ENCODE measurements at regions not wholly inside any gene's neighbourhood (a gene's known extent, or its start where the extent isn't known, plus 50 kb on each side); places are given as distances from the start of the nearest gene placed in this dataset.

- H3K36me3 ChIP-seq (ENCODE audit: low read length), result no peaks in the 10 kb centered on the region
- TF ChIP-seq EZH2phosphoT487 (conservative IDR thresholded peaks at IDR 0.05; ENCODE audit: low read length), result no peak
- TF ChIP-seq, protein P1, sequence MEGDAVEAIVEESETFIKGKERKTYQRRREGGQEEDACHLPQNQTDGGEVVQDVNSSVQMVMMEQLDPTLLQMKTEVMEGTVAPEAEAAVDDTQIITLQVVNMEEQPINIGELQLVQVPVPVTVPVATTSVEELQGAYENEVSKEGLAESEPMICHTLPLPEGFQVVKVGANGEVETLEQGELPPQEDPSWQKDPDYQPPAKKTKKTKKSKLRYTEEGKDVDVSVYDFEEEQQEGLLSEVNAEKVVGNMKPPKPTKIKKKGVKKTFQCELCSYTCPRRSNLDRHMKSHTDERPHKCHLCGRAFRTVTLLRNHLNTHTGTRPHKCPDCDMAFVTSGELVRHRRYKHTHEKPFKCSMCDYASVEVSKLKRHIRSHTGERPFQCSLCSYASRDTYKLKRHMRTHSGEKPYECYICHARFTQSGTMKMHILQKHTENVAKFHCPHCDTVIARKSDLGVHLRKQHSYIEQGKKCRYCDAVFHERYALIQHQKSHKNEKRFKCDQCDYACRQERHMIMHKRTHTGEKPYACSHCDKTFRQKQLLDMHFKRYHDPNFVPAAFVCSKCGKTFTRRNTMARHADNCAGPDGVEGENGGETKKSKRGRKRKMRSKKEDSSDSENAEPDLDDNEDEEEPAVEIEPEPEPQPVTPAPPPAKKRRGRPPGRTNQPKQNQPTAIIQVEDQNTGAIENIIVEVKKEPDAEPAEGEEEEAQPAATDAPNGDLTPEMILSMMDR (IDR thresholded peaks at IDR 0.05; ENCODE audit: insufficient read depth, low read length, poor library complexity, severe bottlenecking), result no peak
- no peaks in the 10 kb centered on the region for H3K9me2 ChIP-seq (replicated peaks; ENCODE audit: insufficient read depth, low read length)
- H2AFZ ChIP-seq (ENCODE audit: low read depth, low read length, severe bottlenecking), result no peak overlapping the region
- no peak overlapping the region for H3K4me3 ChIP-seq (ENCODE audit: insufficient read depth, low read length, poor library complexity, severe bottlenecking)
- H3K27me3 ChIP-seq (ENCODE audit: low read length), result no peaks in the 10 kb centered on the region
- no peak overlapping the region for H3K9ac ChIP-seq (ENCODE audit: low read length)
- H3K4me2 ChIP-seq (ENCODE audit: low read depth, low read length, poor library complexity, severe bottlenecking), result no peak overlapping the region
- no peak overlapping the region for H3K27ac ChIP-seq (ENCODE audit: low read depth, low read length)
- no peaks in the 10 kb centered on the region for H3K9me3 ChIP-seq (ENCODE audit: insufficient read depth, low read length)
- no peaks in the 10 kb centered on the region for H3F3A ChIP-seq (ENCODE audit: insufficient read depth)
- no peaks in the 10 kb centered on the region for H3K79me2 ChIP-seq (ENCODE audit: insufficient read depth, low read length)
- no peaks in the 10 kb centered on the region for H4K20me1 ChIP-seq (ENCODE audit: low read depth, low read length)
Measured at GRCh38 chr10:63812501-63812900, 291.3 kb downstream of the REEP3 start.

- Histone ChIP-seq H3F3A (ENCODE audit: insufficient read depth) (no peaks in the 10 kb centered on the region), H3K27ac (ENCODE audit: low read depth, low read length) (no peak overlapping the region), H3K9me3 (ENCODE audit: insufficient read depth, low read length) (no peaks in the 10 kb centered on the region), H3K4me2 (ENCODE audit: low read depth, low read length, poor library complexity, severe bottlenecking) (no peak overlapping the region), H3K79me2 (ENCODE audit: insufficient read depth, low read length) (no peaks in the 10 kb centered on the region), H4K20me1 (ENCODE audit: low read depth, low read length) (no peaks in the 10 kb centered on the region), H3K9ac (ENCODE audit: low read length) (no peak overlapping the region), H3K9me2 (replicated peaks; ENCODE audit: insufficient read depth, low read length) (no peaks in the 10 kb centered on the region), H3K4me3 (ENCODE audit: insufficient read depth, low read length, poor library complexity, severe bottlenecking) (no peak overlapping the region), H2AFZ (ENCODE audit: low read depth, low read length, severe bottlenecking) (no peak overlapping the region), H3K36me3 (ENCODE audit: low read length) (no peaks in the 10 kb centered on the region), H3K27me3 (ENCODE audit: low read length) (no peaks in the 10 kb centered on the region)
- no peak for TF ChIP-seq EZH2phosphoT487 (conservative IDR thresholded peaks at IDR 0.05; ENCODE audit: low read length)
- TF ChIP-seq, protein P1 (IDR thresholded peaks at IDR 0.05; ENCODE audit: insufficient read depth, low read length, poor library complexity, severe bottlenecking), result peak; percentile 75
Measured at GRCh38 chr10:63819753-63820329, 298.6 kb downstream of the REEP3 start.

DNA sequence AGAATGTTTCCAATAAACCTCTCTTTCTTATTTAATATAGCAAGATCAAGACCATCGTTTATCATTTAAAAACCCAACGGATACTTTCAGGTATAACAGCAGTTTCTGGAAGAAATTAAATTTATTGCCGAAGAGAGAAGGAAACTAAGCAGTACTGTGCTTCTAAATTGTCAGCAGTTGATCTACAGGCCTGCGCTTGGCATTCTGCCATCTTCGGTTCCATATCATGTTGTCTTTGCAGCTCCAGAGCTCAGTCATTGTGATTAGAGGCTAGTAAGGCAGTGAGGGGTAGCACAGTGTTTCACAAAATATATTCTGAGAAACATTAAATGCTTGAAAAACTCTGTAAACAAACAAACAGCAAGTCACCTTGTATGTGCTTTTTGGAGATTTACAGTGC is 301.3 kb downstream of the REEP3 start:
- no peaks in the 10 kb centered on the region for H3K9me2 ChIP-seq (replicated peaks; ENCODE audit: insufficient read depth, low read length)

More for the DNA sequence above, 301.3 kb downstream of the REEP3 start:
- Histone ChIP-seq H3K27ac (ENCODE audit: low read depth, low read length) (no peak overlapping the region), H3K4me3 (ENCODE audit: insufficient read depth, low read length, poor library complexity, severe bottlenecking) (no peak overlapping the region), H3K27me3 (ENCODE audit: low read length) (no peaks in the 10 kb centered on the region), H3K36me3 (ENCODE audit: low read length) (no peaks in the 10 kb centered on the region), H3K9me3 (ENCODE audit: insufficient read depth, low read length) (no peaks in the 10 kb centered on the region), H3F3A (ENCODE audit: insufficient read depth) (no peaks in the 10 kb centered on the region), H3K79me2 (ENCODE audit: insufficient read depth, low read length) (no peaks in the 10 kb centered on the region), H4K20me1 (ENCODE audit: low read depth, low read length) (no peaks in the 10 kb centered on the region), H3K4me2 (ENCODE audit: low read depth, low read length, poor library complexity, severe bottlenecking) (no peak overlapping the region), H3K9ac (ENCODE audit: low read length) (no peak overlapping the region), H2AFZ (ENCODE audit: low read depth, low read length, severe bottlenecking) (no peak overlapping the region)
- TF ChIP-seq, protein P1 (IDR thresholded peaks at IDR 0.05; ENCODE audit: insufficient read depth, low read length, poor library complexity, severe bottlenecking), result no peak
- no peak for TF ChIP-seq EZH2phosphoT487 (conservative IDR thresholded peaks at IDR 0.05; ENCODE audit: low read length)
